ENCODE measurements at regions not wholly inside any gene's neighbourhood (a gene's known extent, or its start where the extent isn't known, plus 50 kb on each side); places are given as distances from the start of the nearest gene placed in this dataset.

DNA sequence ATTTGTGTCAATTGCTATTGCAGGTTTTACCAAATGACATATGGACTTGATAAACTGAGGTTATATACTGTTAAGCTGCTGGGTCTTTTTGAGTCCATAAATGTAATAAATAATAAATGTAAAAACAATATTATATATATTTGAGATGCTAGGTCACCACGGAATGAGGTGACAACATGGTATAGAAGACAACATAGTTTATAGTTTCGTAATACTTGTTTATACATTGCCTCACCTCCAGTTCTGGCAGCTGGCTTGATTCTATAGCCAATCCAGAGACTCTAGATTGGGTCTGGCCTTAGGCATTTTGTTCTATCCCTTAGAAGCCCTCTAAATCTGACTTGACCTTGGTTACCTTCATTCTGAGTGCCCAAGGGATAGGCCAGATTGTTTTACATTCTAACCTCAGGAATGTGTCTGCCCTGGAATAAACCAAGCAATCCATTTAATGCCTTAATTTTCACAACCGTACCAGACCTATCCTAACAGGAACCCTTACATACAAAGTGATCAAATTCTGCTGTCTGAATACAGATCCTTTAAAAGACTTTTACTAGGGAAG, 61.5 kb upstream of the STXBP5 start:
- FAIRE-seq: no peak

DNA sequence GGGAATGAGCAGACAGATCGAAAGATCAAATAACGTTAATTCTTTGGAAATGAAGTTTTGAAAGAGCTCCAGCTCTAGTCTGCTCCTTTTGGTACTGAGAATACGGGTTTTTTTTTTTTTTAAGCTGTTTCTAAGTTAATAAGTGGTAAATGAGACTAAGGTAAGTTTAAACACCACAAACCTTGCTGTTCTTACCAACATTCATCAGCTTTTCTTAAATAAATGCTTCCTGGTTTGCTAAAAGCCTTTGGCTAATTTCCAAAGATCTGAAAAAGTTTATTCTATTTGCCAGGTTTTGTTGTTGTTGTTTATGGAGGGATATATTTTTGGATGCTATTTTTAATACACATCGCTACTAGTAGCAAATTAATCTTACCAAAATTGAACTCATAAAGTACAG, 55.1 kb upstream of the STXBP5 start:
- no peak for FAIRE-seq

GRCh38 chr6:147149826-147150225, 54.4 kb upstream of the STXBP5 start:
- FAIRE-seq: peak; percentile 49

DNA sequence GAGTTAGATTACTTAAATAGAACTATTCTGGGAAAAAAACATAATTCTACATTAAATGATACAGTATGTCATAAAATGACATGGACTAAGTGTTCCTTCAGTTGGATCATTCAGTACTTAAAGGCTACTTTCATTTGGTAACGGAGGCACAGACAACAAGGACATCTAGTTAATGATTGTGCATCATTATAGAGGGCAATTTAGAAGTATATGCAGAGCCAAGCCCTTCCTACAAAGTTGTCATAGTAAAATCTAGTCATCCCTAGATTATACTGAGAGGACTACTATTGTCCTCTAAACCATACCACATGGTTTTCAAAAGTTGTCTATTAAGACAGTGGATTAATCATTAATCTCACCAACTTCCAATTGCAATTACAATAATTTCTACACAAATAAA, 53.9 kb upstream of the STXBP5 start:
- no peak for FAIRE-seq

Data from G401.6 (cell line).